ENCODE measurements at regions not wholly inside any gene's neighbourhood (a gene's known extent, or its start where the extent isn't known, plus 50 kb on each side); places are given as distances from the start of the nearest gene placed in this dataset.

DNA sequence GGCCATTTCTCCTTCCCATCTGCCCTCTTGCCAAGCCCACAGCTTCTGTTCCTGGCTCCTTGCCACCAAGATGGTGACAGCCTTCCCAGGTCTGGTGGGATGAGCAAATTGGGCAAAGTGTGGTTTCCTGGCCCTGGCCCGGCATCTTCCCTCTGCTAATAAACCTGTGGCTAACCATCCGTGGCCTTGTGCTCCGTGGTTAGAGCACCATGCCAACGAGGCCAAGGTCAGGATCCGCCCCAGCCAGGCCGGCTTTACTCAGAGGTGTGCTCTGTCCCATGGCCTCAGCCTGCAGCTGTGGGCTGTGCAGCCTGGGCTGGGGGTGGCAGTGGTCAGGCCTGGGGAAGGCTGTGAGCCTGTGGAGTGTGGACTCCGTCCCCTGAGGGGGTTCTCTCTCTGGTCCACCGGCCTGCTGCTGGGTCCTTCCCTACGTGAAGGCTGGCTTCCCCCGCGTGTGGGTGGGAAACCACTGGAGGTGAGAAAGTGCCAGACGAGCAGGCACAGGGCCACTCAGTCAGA is 117.4 kb downstream of the VEGFA start (continued):
- TF ChIP-seq, protein P1, sequence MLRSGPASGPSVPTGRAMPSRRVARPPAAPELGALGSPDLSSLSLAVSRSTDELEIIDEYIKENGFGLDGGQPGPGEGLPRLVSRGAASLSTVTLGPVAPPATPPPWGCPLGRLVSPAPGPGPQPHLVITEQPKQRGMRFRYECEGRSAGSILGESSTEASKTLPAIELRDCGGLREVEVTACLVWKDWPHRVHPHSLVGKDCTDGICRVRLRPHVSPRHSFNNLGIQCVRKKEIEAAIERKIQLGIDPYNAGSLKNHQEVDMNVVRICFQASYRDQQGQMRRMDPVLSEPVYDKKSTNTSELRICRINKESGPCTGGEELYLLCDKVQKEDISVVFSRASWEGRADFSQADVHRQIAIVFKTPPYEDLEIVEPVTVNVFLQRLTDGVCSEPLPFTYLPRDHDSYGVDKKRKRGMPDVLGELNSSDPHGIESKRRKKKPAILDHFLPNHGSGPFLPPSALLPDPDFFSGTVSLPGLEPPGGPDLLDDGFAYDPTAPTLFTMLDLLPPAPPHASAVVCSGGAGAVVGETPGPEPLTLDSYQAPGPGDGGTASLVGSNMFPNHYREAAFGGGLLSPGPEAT (IDR thresholded peaks at IDR 0.05; ENCODE audit: low read depth), result no peak
- TF ChIP-seq, protein P2, sequence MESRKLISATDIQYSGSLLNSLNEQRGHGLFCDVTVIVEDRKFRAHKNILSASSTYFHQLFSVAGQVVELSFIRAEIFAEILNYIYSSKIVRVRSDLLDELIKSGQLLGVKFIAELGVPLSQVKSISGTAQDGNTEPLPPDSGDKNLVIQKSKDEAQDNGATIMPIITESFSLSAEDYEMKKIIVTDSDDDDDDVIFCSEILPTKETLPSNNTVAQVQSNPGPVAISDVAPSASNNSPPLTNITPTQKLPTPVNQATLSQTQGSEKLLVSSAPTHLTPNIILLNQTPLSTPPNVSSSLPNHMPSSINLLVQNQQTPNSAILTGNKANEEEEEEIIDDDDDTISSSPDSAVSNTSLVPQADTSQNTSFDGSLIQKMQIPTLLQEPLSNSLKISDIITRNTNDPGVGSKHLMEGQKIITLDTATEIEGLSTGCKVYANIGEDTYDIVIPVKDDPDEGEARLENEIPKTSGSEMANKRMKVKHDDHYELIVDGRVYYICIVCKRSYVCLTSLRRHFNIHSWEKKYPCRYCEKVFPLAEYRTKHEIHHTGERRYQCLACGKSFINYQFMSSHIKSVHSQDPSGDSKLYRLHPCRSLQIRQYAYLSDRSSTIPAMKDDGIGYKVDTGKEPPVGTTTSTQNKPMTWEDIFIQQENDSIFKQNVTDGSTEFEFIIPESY (IDR thresholded peaks at IDR 0.05), result no peak
- no peak for TF ChIP-seq MYC (IDR thresholded peaks at IDR 0.05; ENCODE audit: insufficient read depth, insufficient read length, insufficient replicate concordance, low read length, severe bottlenecking)
- TF ChIP-seq CBFB (IDR thresholded peaks at IDR 0.05; ENCODE audit: low read depth), result no peak
- TF ChIP-seq ZNF384 (IDR thresholded peaks at IDR 0.05; ENCODE audit: borderline replicate concordance, low read depth, low read length), result no peak
- no peak for TF ChIP-seq MEF2A (IDR thresholded peaks at IDR 0.05; ENCODE audit: insufficient read depth, low read depth, low read length)
- no peak for TF ChIP-seq DPF2 (IDR thresholded peaks at IDR 0.05)

DNA sequence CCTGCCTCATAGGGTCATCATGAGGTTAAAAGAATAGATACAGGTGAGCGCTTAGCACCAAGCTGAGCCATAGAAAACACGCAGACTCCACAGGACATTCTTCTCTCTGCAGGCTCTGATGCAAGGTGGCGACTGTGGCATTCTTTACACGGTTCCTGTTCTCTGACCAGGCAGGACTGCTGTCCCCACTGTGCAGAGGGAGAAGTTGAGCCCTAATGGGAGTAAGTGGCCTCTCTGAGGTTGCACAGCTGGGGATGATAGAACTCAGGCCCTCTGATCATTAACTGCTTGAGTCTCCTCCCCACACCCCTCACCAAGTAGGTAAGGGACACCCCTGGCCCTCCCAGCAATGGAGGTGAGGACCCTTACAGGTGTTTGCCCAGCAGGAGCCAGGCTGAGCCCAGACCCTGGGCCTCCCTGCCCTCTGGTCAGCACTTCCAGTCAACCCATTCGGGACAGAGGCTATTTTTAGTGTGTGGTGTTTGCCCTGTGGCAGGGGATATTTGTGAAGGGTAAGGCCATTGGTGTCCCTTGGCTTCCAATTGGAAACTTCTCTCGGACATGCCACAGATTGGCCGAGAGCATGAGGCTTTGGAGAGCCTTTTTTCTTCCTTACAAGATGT is 116.8 kb downstream of the VEGFA start:
- Histone ChIP-seq H4K20me1 (ENCODE audit: control insufficient read depth, insufficient read depth) (no peaks in the 10 kb centered on the region), H2AFZ (ENCODE audit: control insufficient read depth, low read depth, low read length) (no peak overlapping the region), H3K4me3 (no peak overlapping the region), H3K27ac (ENCODE audit: control insufficient read depth, insufficient read depth) (no peak overlapping the region), H3K79me2 (ENCODE audit: control insufficient read depth, insufficient read depth, low read length) (no peaks in the 10 kb centered on the region), H3K36me3 (ENCODE audit: control insufficient read depth in 2 of 2, insufficient read depth in 2 of 2, low read length in 1 of 2) (no peaks in the 10 kb centered on the region), H3K9me3 (replicated peaks; ENCODE audit: control insufficient read depth, insufficient read depth, low read length) (no peaks in the 10 kb centered on the region), H3K4me2 (ENCODE audit: control insufficient read depth, insufficient read depth) (no peak overlapping the region), H3K27me3 (replicated peaks in 1 of 2; ENCODE audit: control insufficient read depth in 2 of 2, insufficient read depth in 2 of 2, low read length in 1 of 2) (no peaks in the 10 kb centered on the region), H3K9ac (ENCODE audit: control insufficient read depth, insufficient read depth, low read length) (no peak overlapping the region), H3K4me1 (ENCODE audit: control insufficient read depth, insufficient read depth, low read length) (peaks cover 22% of the 10 kb centered on the region)
- BruUV-seq (replicated peaks), result no TSS peak
- ATAC-seq (no peak), DNase-seq (ENCODE audit: low read depth, low spot score) (no peak), FAIRE-seq (no peak)
- in situ Hi-C loops (cut with MboI) (no loop called here), intact Hi-C loops (cut with micrococcal nuclease; ENCODE audit: unreplicated experiment) (no loop called here)
- WGBS (ENCODE audit: insufficient coverage, insufficient replicate concordance, low lambda C conversion rate, missing lambda C conversion rate), result 27% methylated on average over 7 of the region's 7 CpGs
- RAD21 ChIA-PET (ENCODE audit: unreplicated experiment), result no interaction called here
- SMC1A ChIA-PET (ENCODE audit: uncharacterized antibody, unreplicated experiment), result no interaction called here
- CTCF ChIA-PET, result interaction anchor here (1.0 kb wide), 1 partner anchor 112 kb away, joined by 3 read pairs; no protein-coding TSS in a partner anchor
- POLR2A ChIA-PET, result no interaction called here
- TF ChIP-seq, protein P3, sequence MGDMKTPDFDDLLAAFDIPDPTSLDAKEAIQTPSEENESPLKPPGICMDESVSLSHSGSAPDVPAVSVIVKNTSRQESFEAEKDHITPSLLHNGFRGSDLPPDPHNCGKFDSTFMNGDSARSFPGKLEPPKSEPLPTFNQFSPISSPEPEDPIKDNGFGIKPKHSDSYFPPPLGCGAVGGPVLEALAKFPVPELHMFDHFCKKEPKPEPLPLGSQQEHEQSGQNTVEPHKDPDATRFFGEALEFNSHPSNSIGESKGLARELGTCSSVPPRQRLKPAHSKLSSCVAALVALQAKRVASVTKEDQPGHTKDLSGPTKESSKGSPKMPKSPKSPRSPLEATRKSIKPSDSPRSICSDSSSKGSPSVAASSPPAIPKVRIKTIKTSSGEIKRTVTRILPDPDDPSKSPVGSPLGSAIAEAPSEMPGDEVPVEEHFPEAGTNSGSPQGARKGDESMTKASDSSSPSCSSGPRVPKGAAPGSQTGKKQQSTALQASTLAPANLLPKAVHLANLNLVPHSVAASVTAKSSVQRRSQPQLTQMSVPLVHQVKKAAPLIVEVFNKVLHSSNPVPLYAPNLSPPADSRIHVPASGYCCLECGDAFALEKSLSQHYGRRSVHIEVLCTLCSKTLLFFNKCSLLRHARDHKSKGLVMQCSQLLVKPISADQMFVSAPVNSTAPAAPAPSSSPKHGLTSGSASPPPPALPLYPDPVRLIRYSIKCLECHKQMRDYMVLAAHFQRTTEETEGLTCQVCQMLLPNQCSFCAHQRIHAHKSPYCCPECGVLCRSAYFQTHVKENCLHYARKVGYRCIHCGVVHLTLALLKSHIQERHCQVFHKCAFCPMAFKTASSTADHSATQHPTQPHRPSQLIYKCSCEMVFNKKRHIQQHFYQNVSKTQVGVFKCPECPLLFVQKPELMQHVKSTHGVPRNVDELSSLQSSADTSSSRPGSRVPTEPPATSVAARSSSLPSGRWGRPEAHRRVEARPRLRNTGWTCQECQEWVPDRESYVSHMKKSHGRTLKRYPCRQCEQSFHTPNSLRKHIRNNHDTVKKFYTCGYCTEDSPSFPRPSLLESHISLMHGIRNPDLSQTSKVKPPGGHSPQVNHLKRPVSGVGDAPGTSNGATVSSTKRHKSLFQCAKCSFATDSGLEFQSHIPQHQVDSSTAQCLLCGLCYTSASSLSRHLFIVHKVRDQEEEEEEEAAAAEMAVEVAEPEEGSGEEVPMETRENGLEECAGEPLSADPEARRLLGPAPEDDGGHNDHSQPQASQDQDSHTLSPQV (IDR thresholded peaks at IDR 0.05), result no peak
- no peak for TF ChIP-seq NBN (IDR thresholded peaks at IDR 0.05)
- no peak for TF ChIP-seq CHD4 (IDR thresholded peaks at IDR 0.05)
- TF ChIP-seq SUPT20H (IDR thresholded peaks at IDR 0.05; ENCODE audit: borderline replicate concordance, control insufficient read depth, low read depth, low read length), result no peak
- no peak for TF ChIP-seq EED (IDR thresholded peaks at IDR 0.05; ENCODE audit: low read depth)
